ENCODE measurements at regions not wholly inside any gene's neighbourhood (a gene's known extent, or its start where the extent isn't known, plus 50 kb on each side); places are given as distances from the start of the nearest gene placed in this dataset.

DNA sequence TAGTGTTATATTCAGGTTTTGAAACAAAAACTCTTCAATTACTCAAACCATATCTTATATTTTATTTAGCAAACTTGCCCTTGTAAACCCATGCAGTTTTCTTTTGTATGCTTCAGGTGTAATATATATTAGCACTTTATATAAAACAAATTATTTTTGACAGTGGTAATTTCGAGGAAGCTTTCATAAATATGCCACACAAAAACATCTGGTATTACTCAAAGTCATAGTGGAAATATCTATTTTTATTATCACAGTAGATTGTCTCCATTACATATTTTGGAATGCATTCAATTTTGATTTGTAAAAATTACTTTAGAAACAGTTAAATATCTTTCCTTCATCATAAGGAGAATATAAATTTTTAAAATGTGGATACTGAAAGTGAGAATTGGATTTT lies 89.1 kb upstream of the FIBIN start:
- TF ChIP-seq, protein P1, sequence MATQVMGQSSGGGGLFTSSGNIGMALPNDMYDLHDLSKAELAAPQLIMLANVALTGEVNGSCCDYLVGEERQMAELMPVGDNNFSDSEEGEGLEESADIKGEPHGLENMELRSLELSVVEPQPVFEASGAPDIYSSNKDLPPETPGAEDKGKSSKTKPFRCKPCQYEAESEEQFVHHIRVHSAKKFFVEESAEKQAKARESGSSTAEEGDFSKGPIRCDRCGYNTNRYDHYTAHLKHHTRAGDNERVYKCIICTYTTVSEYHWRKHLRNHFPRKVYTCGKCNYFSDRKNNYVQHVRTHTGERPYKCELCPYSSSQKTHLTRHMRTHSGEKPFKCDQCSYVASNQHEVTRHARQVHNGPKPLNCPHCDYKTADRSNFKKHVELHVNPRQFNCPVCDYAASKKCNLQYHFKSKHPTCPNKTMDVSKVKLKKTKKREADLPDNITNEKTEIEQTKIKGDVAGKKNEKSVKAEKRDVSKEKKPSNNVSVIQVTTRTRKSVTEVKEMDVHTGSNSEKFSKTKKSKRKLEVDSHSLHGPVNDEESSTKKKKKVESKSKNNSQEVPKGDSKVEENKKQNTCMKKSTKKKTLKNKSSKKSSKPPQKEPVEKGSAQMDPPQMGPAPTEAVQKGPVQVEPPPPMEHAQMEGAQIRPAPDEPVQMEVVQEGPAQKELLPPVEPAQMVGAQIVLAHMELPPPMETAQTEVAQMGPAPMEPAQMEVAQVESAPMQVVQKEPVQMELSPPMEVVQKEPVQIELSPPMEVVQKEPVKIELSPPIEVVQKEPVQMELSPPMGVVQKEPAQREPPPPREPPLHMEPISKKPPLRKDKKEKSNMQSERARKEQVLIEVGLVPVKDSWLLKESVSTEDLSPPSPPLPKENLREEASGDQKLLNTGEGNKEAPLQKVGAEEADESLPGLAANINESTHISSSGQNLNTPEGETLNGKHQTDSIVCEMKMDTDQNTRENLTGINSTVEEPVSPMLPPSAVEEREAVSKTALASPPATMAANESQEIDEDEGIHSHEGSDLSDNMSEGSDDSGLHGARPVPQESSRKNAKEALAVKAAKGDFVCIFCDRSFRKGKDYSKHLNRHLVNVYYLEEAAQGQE (IDR thresholded peaks at IDR 0.05; ENCODE audit: insufficient read depth in 1 of 2, low read depth in 2 of 2, low read length in 2 of 2), result no peak
- TF ChIP-seq FOXP2 (optimal IDR thresholded peaks at IDR 0.05; ENCODE audit: borderline replicate concordance, extremely low read depth, extremely low read length, insufficient read depth) (no peak), SIN3A (IDR thresholded peaks at IDR 0.05; ENCODE audit: borderline replicate concordance, insufficient read depth, low read length) (no peak), TAF1 (IDR thresholded peaks at IDR 0.05; ENCODE audit: borderline replicate concordance, insufficient read depth, low read length) (no peak), POLR2AphosphoS5 (IDR thresholded peaks at IDR 0.05; ENCODE audit: low read depth, low read length) (no peak)

DNA sequence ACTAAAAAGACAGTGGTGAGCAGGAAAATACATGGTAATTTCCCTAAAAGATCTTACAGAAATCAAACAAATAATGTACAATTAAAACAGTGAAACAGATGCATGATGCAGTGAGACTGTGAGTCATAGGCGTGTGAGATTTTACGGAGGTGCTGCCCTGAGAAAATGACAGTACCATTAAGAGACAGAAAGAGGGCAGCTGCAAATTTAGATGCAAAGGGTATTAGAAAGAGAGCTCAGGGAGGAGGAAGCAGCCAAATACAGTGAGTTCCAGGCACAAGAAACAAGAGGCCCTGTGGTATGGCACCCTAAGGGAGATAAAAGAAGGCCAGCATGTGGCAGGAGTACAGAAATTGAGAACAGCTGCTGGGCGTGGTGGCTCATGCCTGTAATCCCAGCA lies 88.5 kb upstream of the FIBIN start:
- no peak for TF ChIP-seq TAF1 (IDR thresholded peaks at IDR 0.05; ENCODE audit: borderline replicate concordance, insufficient read depth, low read length)
- no peak for TF ChIP-seq POLR2AphosphoS5 (IDR thresholded peaks at IDR 0.05; ENCODE audit: low read depth, low read length)
- no peak for TF ChIP-seq FOXP2 (optimal IDR thresholded peaks at IDR 0.05; ENCODE audit: borderline replicate concordance, extremely low read depth, extremely low read length, insufficient read depth)
- TF ChIP-seq SIN3A (IDR thresholded peaks at IDR 0.05; ENCODE audit: borderline replicate concordance, insufficient read depth, low read length), result no peak
- TF ChIP-seq, protein P1 (IDR thresholded peaks at IDR 0.05; ENCODE audit: insufficient read depth in 1 of 2, low read depth in 2 of 2, low read length in 2 of 2), result no peak

DNA sequence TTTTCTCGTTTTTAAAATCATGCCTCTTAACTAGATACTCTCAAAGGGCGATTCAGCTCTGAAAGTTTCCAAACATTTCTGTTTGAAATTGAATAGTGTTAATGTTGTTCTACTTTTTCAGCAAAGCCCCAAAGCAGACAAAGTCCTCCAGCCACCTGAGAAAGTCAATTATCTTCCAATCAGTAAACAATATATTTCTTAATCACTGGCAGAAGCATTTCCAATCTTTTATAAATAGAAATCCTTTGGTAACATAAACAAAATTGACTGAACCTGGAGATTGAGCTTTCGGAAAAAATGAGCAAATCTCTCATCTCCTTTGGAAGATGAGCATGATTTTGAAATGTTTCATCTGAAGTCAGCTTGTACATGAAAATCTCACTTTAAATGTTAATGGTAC lies 84.4 kb upstream of the FIBIN start:
- TF ChIP-seq, protein P1 (IDR thresholded peaks at IDR 0.05; ENCODE audit: insufficient read depth in 1 of 2, low read depth in 2 of 2, low read length in 2 of 2), result no peak
- TF ChIP-seq SIN3A (IDR thresholded peaks at IDR 0.05; ENCODE audit: borderline replicate concordance, insufficient read depth, low read length) (no peak), FOXP2 (optimal IDR thresholded peaks at IDR 0.05; ENCODE audit: borderline replicate concordance, extremely low read depth, extremely low read length, insufficient read depth) (no peak), TAF1 (IDR thresholded peaks at IDR 0.05; ENCODE audit: borderline replicate concordance, insufficient read depth, low read length) (no peak), POLR2AphosphoS5 (IDR thresholded peaks at IDR 0.05; ENCODE audit: low read depth, low read length) (no peak)

DNA sequence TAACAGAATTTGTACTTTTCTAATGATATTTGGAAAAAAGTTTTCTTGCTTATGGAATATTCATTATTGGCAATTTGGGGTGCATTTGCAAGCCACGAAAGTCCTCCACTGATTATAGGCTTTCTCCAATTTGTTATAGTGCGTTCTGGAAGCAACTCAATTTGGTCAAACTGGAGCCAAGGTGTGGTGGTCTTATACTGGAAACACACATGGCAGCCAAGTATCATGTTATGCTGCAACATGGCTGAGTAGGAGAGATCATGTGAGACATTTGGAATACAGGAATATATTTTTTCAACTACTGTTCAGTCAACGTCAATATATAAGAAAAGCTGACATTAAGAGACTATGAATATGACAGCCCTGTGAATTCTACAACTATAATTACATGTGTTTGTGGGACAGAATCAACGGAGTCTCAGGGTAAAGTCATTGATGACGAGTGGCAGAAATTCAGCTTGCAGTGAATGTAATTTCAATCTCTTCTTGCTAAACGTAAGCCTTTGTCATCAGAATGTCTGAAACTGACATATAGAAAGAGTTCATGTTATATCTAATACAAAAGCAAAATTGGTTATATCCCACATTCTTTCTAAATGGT lies 83.8 kb upstream of the FIBIN start:
- no peak for TF ChIP-seq TAF1 (IDR thresholded peaks at IDR 0.05; ENCODE audit: borderline replicate concordance, insufficient read depth, low read length)
- TF ChIP-seq, protein P1 (IDR thresholded peaks at IDR 0.05; ENCODE audit: insufficient read depth in 1 of 2, low read depth in 2 of 2, low read length in 2 of 2), result no peak
- no peak for TF ChIP-seq FOXP2 (optimal IDR thresholded peaks at IDR 0.05; ENCODE audit: borderline replicate concordance, extremely low read depth, extremely low read length, insufficient read depth)
- TF ChIP-seq POLR2AphosphoS5 (IDR thresholded peaks at IDR 0.05; ENCODE audit: low read depth, low read length), result no peak
- no peak for TF ChIP-seq SIN3A (IDR thresholded peaks at IDR 0.05; ENCODE audit: borderline replicate concordance, insufficient read depth, low read length)
